Body of pancreas (tissue), 4 donors: ENCODE measurements at regions not wholly inside any gene's neighbourhood (a gene's known extent, or its start where the extent isn't known, plus 50 kb on each side); places are given as distances from the start of the nearest gene placed in this dataset.

Experiments used
- ATAC-seq: fragments of 150-250 bp; one replicate; pipeline ENCODE4 v1.9.1; 2016
- DNase-seq, 4 donors: peaks; one replicate each; pipeline ENCODE4 v3.0.0-alpha.2; 2019
- H3K27ac ChIP-seq, 4 donors: fragments of 200-600 bp; sonication (generic); 1 replicate in 3 of 4; 2 replicates in 1 of 4; pipeline versions ENCODE4 v1.5.1 to v1.6.1; 2016 to 2019; ENCODE audit warnings: mild to moderate bottlenecking in 1 of 4, mixed read lengths in 1 of 4, moderate library complexity in 1 of 4
- H3K27me3 ChIP-seq, 2 donors: fragments of 200-600 bp; sonication (generic); one replicate each; pipeline ENCODE4 v1.6.0; 2016; ENCODE audit warnings: mild to moderate bottlenecking in 1 of 2
- H3K36me3 ChIP-seq, 2 donors: fragments of 200-600 bp; sonication (generic); replicated peaks in 1 of 2; 2 replicates each; pipeline ENCODE4 v1.5.1; 2016; ENCODE audit warnings: low read depth in 2 of 2; ENCODE audit not compliant: insufficient read depth in 1 of 2
- H3K4me1 ChIP-seq: fragments of 200-600 bp; sonication (generic); one replicate; pipeline ENCODE4 v1.6.0; 2016
- H3K4me3 ChIP-seq, 2 donors: fragments of 200-600 bp; sonication (generic); 1 replicate in 1 of 2; 2 replicates in 1 of 2; pipeline ENCODE4 v1.5.1; 2016 to 2019
- H3K9me3 ChIP-seq, 3 donors: fragments of 200-600 bp; sonication (generic); 1 replicate in 2 of 3; 2 replicates in 1 of 3; pipeline ENCODE4 v1.5.1; 2016
- POLR2A ChIP-seq, 3 donors: fragments of 450-650 bp; IDR thresholded peaks; one replicate each; pipeline ENCODE4 v1.6.1; 2016; ENCODE audit warnings: antibody characterized with exemption in 3 of 3, mild to moderate bottlenecking in 2 of 3
- WGBS, 2 donors: methylation state at CpG; one replicate each; pipeline ENCODE4 v1.1.5; 2017; 5-methylcytosine and 5-hydroxymethylcytosine counted together
- intact Hi-C: fragments of 100-400 bp; cut with DNase I; formaldehyde crosslinking; loops from one replicate; pipeline ENCODE4 v1.15.1; 2023
- TF ChIP-seq, protein P1 (sequence below), 7 experiments: fragments of 450-650 bp in 4 of 7; fragments of 200-600 bp in 3 of 7; sonication (generic) in 3 of 7; IDR thresholded peaks; one replicate each; pipeline ENCODE4 v1.5.1; 2016 to 2019; ENCODE audit warnings: antibody characterized with exemption in 7 of 7

GRCh38 chr1:219350172-219350931, 176.7 kb downstream of the LYPLAL1 start:
- Histone ChIP-seq H3K9me3 (no peaks in the 10 kb centered on the region), H3K4me1 (peaks cover 15% of the 10 kb centered on the region), H3K4me3 (no peak overlapping the region), H3K27ac (no peak overlapping the region), H3K27me3 (no peaks in the 10 kb centered on the region), H3K36me3 (no peaks in the 10 kb centered on the region)
- 30 to 38% methylated on average over 5 of the region's 5 CpGs for WGBS, 2 donors
- ATAC-seq (no peak), DNase-seq (no peak)
- TF ChIP-seq POLR2A (IDR thresholded peaks at IDR 0.05), result no peak
- TF ChIP-seq, protein P1, sequence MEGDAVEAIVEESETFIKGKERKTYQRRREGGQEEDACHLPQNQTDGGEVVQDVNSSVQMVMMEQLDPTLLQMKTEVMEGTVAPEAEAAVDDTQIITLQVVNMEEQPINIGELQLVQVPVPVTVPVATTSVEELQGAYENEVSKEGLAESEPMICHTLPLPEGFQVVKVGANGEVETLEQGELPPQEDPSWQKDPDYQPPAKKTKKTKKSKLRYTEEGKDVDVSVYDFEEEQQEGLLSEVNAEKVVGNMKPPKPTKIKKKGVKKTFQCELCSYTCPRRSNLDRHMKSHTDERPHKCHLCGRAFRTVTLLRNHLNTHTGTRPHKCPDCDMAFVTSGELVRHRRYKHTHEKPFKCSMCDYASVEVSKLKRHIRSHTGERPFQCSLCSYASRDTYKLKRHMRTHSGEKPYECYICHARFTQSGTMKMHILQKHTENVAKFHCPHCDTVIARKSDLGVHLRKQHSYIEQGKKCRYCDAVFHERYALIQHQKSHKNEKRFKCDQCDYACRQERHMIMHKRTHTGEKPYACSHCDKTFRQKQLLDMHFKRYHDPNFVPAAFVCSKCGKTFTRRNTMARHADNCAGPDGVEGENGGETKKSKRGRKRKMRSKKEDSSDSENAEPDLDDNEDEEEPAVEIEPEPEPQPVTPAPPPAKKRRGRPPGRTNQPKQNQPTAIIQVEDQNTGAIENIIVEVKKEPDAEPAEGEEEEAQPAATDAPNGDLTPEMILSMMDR (IDR thresholded peaks at IDR 0.05), result no peak
- intact Hi-C loops, result no loop called here

GRCh38 chr1:219347921-219348391, 174.3 kb downstream of the LYPLAL1 start:
- TF ChIP-seq, protein P1 (IDR thresholded peaks at IDR 0.05), result no peak
- no peak for TF ChIP-seq POLR2A (IDR thresholded peaks at IDR 0.05)
- H3K36me3 ChIP-seq, result no peaks in the 10 kb centered on the region
- H3K4me1 ChIP-seq, result peaks cover 15% of the 10 kb centered on the region
- DNase-seq (peak; percentile 78 to 93 (median 85)), ATAC-seq (peak; percentile 89)
- intact Hi-C loops, result no loop called here
- H3K27me3 ChIP-seq, result no peaks in the 10 kb centered on the region
- H3K9me3 ChIP-seq, result no peaks in the 10 kb centered on the region
- no peak overlapping the region for H3K27ac ChIP-seq
- 35 to 41% methylated on average over 5 of the region's 5 CpGs for WGBS, 2 donors
- H3K4me3 ChIP-seq, result no peak overlapping the region

GRCh38 chr1:219347376-219347775, 173.7 kb downstream of the LYPLAL1 start:
- WGBS, 2 donors, result 85 to 94% methylated on average over 1 of the region's 1 CpG
- Histone ChIP-seq H3K27ac (no peak overlapping the region), H3K9me3 (no peaks in the 10 kb centered on the region), H3K4me1 (peaks cover 15% of the 10 kb centered on the region), H3K27me3 (no peaks in the 10 kb centered on the region), H3K4me3 (no peak overlapping the region), H3K36me3 (no peaks in the 10 kb centered on the region)
- DNase-seq (no peak), ATAC-seq (no peak)
- intact Hi-C loops, result no loop called here
- TF ChIP-seq POLR2A (IDR thresholded peaks at IDR 0.05), result no peak
- TF ChIP-seq, protein P1 (IDR thresholded peaks at IDR 0.05), result no peak

GRCh38 chr1:219345953-219346352, 172.3 kb downstream of the LYPLAL1 start:
- ATAC-seq (no peak), DNase-seq (no peak)
- intact Hi-C loops, result no loop called here
- TF ChIP-seq POLR2A (IDR thresholded peaks at IDR 0.05), result no peak
- TF ChIP-seq, protein P1 (IDR thresholded peaks at IDR 0.05), result no peak
- no peaks in the 10 kb centered on the region for H3K36me3 ChIP-seq
- H3K4me3 ChIP-seq, result no peak overlapping the region
- peaks cover 15% of the 10 kb centered on the region for H3K4me1 ChIP-seq
- no peaks in the 10 kb centered on the region for H3K27me3 ChIP-seq
- H3K27ac ChIP-seq, result no peak overlapping the region
- no peaks in the 10 kb centered on the region for H3K9me3 ChIP-seq

- Histone ChIP-seq H3K4me1 (peaks cover 3% of the 10 kb centered on the region), H3K4me3 (no peak overlapping the region), H3K36me3 (no peaks in the 10 kb centered on the region), H3K9me3 (no peaks in the 10 kb centered on the region), H3K27me3 (no peaks in the 10 kb centered on the region), H3K27ac (no peak overlapping the region)
- ATAC-seq (no peak), DNase-seq (no peak)
- intact Hi-C loops, result no loop called here
- 91 to 94% methylated on average over 4 of the region's 4 CpGs for WGBS, 2 donors
- TF ChIP-seq, protein P1 (IDR thresholded peaks at IDR 0.05), result no peak
- no peak for TF ChIP-seq POLR2A (IDR thresholded peaks at IDR 0.05)
These were observed 169.2 kb downstream of the LYPLAL1 start for GRCh38 chr1:219342836-219343235.
